Gastroesophageal sphincter (tissue), 3 donors: ENCODE measurements at regions not wholly inside any gene's neighbourhood (a gene's known extent, or its start where the extent isn't known, plus 50 kb on each side); places are given as distances from the start of the nearest gene placed in this dataset.

Source experiments
- CTCF ChIP-seq, 4 experiments: fragments of 200-600 bp in 2 of 4; fragments of 450-650 bp in 2 of 4; sonication (generic) in 1 of 4; IDR thresholded peaks; one replicate each; pipeline ENCODE4 v1.5.1; 2017 to 2019; ENCODE audit warnings: antibody characterized with exemption in 4 of 4, mild to moderate bottlenecking in 2 of 4, moderate library complexity in 2 of 4
- POLR2A ChIP-seq, 2 donors: fragments of 450-650 bp; IDR thresholded peaks; one replicate each; pipeline ENCODE4 v1.6.1; 2017; ENCODE audit warnings: antibody characterized with exemption in 2 of 2, mild to moderate bottlenecking in 2 of 2, moderate library complexity in 1 of 2
- POLR2AphosphoS5 ChIP-seq: sonication (generic); formaldehyde crosslinking; IDR thresholded peaks from one replicate; pipeline ENCODE4 v1.6.1; 2017; ENCODE audit warnings: antibody characterized with exemption

- TF ChIP-seq POLR2AphosphoS5 (no peak), CTCF (IDR thresholded peaks at IDR 0.05) (no peak), POLR2A (IDR thresholded peaks at IDR 0.05) (no peak)
Measured at GRCh38 chr6:21780679-21781078, 187.1 kb downstream of the SOX4 start.
